Astrocyte (in vitro differentiated cells and primary cell): ENCODE measurements at regions not wholly inside any gene's neighbourhood (a gene's known extent, or its start where the extent isn't known, plus 50 kb on each side); places are given as distances from the start of the nearest gene placed in this dataset.
A peak's percentile ranks its signal among the peaks of the same experiment; 100 is the strongest.

Experiments used
- DNase-seq: peaks from one replicate; pipeline ENCODE4 v3.0.0-alpha.2; 2010; ENCODE audit warnings: low read depth
- FAIRE-seq: peaks from 2 replicates; lab custom pipeline; 2011; peaks lifted over from hg19 to GRCh38; lab: Jason Lieb, UNC
- H2AFZ ChIP-seq: 2 replicates; pipeline ENCODE4 v1.6.0; 2012; ENCODE audit warnings: low read depth, low read length, inconsistent platforms
- H3K27ac ChIP-seq: 2 replicates; pipeline ENCODE4 v1.5.1; 2011; ENCODE audit warnings: low read depth, low read length, inconsistent platforms
- H3K27me3 ChIP-seq: 2 replicates; pipeline ENCODE4 v1.6.0; 2011; ENCODE audit warnings: low read length, inconsistent platforms; ENCODE audit not compliant: insufficient read depth
- H3K36me3 ChIP-seq: 2 replicates; pipeline ENCODE4 v1.5.1; 2011; ENCODE audit warnings: low read length, inconsistent platforms; ENCODE audit not compliant: insufficient read depth
- H3K4me1 ChIP-seq: 2 replicates; pipeline ENCODE4 v1.5.1; 2011; ENCODE audit warnings: low read length, inconsistent platforms; ENCODE audit not compliant: insufficient read depth
- H3K4me2 ChIP-seq: 2 replicates; pipeline ENCODE4 v1.6.0; 2012; ENCODE audit warnings: low read length, inconsistent platforms
- H3K4me3 ChIP-seq: 2 replicates; pipeline ENCODE4 v1.5.1; 2011; ENCODE audit warnings: low read depth, mild to moderate bottlenecking, low read length, inconsistent platforms; ENCODE audit not compliant: insufficient read depth
- H3K79me2 ChIP-seq: 2 replicates; pipeline ENCODE4 v1.6.0; 2012; ENCODE audit warnings: mild to moderate bottlenecking, low read length, inconsistent platforms; ENCODE audit not compliant: insufficient read depth
- H3K9ac ChIP-seq: 2 replicates; pipeline ENCODE4 v1.6.0; 2012; ENCODE audit warnings: mild to moderate bottlenecking, low read length, inconsistent platforms
- H3K9me3 ChIP-seq: 2 replicates; pipeline ENCODE4 v1.5.1; 2012; ENCODE audit warnings: low read depth, mild to moderate bottlenecking, low read length, inconsistent platforms; ENCODE audit not compliant: insufficient read depth
- H4K20me1 ChIP-seq: 2 replicates; pipeline ENCODE4 v1.6.0; 2012; ENCODE audit warnings: low read length, inconsistent platforms; ENCODE audit not compliant: insufficient read depth
- H3K27ac Mint-ChIP-seq: one replicate; pipeline ENCODE4 v1.8.0; 2021; ENCODE audit warnings: mild to moderate bottlenecking, mixed read lengths; ENCODE audit not compliant: unreplicated experiment
- H3K27me3 Mint-ChIP-seq: one replicate; pipeline ENCODE4 v1.8.0; 2021; ENCODE audit warnings: low read depth, mixed read lengths; ENCODE audit not compliant: unreplicated experiment
- H3K36me3 Mint-ChIP-seq: one replicate; pipeline ENCODE4 v1.8.0; 2021; ENCODE audit warnings: low read depth, mixed read lengths; ENCODE audit not compliant: unreplicated experiment
- H3K4me1 Mint-ChIP-seq: one replicate; pipeline ENCODE4 v1.8.0; 2021; ENCODE audit warnings: low read depth, mixed read lengths; ENCODE audit not compliant: unreplicated experiment
- H3K4me3 Mint-ChIP-seq: one replicate; pipeline ENCODE4 v1.8.0; 2021; ENCODE audit warnings: mild to moderate bottlenecking, moderate library complexity, mixed read lengths; ENCODE audit not compliant: unreplicated experiment
- H3K9me3 Mint-ChIP-seq: one replicate; pipeline ENCODE4 v1.8.0; 2021; ENCODE audit warnings: mild to moderate bottlenecking, mixed read lengths; ENCODE audit not compliant: unreplicated experiment
- CTCF ChIP-seq: IDR thresholded peaks from 2 replicates; pipeline ENCODE4 v1.5.1; 2011; ENCODE audit warnings: low read depth, mild to moderate bottlenecking, inconsistent platforms, low read length, moderate library complexity; ENCODE audit not compliant: insufficient read depth
- EZH2 ChIP-seq: IDR thresholded peaks from 2 replicates; pipeline ENCODE4 v1.6.1; 2012; ENCODE audit warnings: mild to moderate bottlenecking, low read length, inconsistent platforms; ENCODE audit not compliant: insufficient read depth

DNA sequence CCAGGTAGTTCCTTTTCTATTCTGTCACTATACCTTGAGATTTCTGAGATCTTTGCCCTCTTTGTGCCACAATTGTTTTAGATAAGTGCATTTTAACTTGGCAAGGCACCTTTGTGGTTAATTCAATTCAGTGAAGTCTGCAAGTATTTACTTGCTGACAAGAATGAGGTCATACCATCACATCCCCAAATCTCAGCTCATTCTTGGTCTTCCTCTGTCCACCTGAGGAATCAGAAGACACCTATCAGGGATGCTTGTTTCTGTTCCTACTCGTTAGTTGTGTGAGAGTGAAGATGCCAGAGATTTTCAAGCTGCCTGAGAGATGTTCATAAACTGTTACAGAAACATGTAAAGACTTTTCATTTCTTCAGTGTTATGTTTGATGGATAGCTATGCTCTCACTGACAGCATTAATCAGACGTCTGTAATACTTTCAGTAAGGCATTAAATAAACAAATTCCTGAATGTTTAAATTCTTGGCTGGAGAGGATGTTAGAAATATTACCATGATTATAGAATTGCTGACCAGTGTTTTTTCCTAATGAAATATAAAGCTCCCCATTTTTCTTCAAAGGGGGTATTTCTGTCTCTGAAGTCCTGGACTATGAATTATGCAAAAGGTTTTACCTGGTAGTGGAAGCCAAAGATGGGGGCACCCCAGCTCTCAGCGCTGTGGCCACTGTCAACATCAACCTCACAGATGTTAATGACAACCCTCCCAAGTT, 135.0 kb upstream of the MTNR1B start:
- Histone ChIP-seq H3K36me3 (no peaks in the 10 kb centered on the region), H2AFZ (no peak overlapping the region), H3K4me1 (no peaks in the 10 kb centered on the region), H3K27ac (no peak overlapping the region), H3K4me3 (no peak overlapping the region), H3K79me2 (no peaks in the 10 kb centered on the region), H3K9ac (no peak overlapping the region), H3K4me2 (no peak overlapping the region), H3K9me3 (no peaks in the 10 kb centered on the region), H3K27me3 (no peaks in the 10 kb centered on the region), H4K20me1 (no peaks in the 10 kb centered on the region)
- Mint-ChIP-seq H3K4me3 (no peak overlapping the region), H3K9me3 (peaks cover 2% of the 10 kb centered on the region), H3K27me3 (no peaks in the 10 kb centered on the region), H3K27ac (no peak overlapping the region), H3K36me3 (peaks cover 20% of the 10 kb centered on the region), H3K4me1 (peaks cover 8% of the 10 kb centered on the region)
- TF ChIP-seq EZH2 (no peak), CTCF (no peak)
- DNase-seq: no peak
- FAIRE-seq: peak; percentile 9

DNA sequence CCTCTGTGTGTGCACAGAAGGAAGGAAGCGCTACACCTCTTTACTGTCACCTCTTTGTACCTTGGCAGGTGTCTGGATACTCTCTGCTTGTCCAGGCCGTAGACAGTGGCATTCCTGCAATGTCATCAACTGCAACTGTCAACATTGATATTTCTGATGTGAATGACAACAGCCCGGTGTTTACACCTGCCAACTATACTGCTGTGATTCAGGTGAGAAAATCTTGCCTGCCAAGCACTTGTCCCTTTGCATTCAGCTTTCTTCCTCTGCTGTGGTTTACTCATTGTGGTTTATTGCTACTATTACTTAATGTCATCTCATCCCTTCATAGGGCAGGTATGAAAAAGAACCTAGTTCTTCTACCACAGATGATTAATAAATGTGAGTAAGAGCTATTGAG, 131.9 kb upstream of the MTNR1B start:
- Mint-ChIP-seq H3K27ac (no peak overlapping the region), H3K4me3 (no peak overlapping the region), H3K9me3 (no peaks in the 10 kb centered on the region), H3K4me1 (peaks cover 18% of the 10 kb centered on the region), H3K36me3 (peaks cover 18% of the 10 kb centered on the region), H3K27me3 (no peaks in the 10 kb centered on the region)
- no peak for DNase-seq
- TF ChIP-seq EZH2 (no peak), CTCF (no peak)
- Histone ChIP-seq H3K4me3 (no peak overlapping the region), H3K79me2 (no peaks in the 10 kb centered on the region), H3K9me3 (no peaks in the 10 kb centered on the region), H3K36me3 (no peaks in the 10 kb centered on the region), H2AFZ (no peak overlapping the region), H3K4me2 (no peak overlapping the region), H3K4me1 (peaks cover 6% of the 10 kb centered on the region), H3K27me3 (no peaks in the 10 kb centered on the region), H3K27ac (no peak overlapping the region), H3K9ac (no peak overlapping the region), H4K20me1 (no peaks in the 10 kb centered on the region)
- FAIRE-seq: no peak

- H3K9me3 ChIP-seq: no peaks in the 10 kb centered on the region
- H3K4me3 ChIP-seq: no peak overlapping the region
- no peak overlapping the region for H2AFZ ChIP-seq
- FAIRE-seq: no peak
- H3K9me3 Mint-ChIP-seq: no peaks in the 10 kb centered on the region
- H3K27me3 Mint-ChIP-seq: no peaks in the 10 kb centered on the region
- H3K4me3 Mint-ChIP-seq: no peak overlapping the region
- no peak overlapping the region for H3K9ac ChIP-seq
- peak; percentile 9 for DNase-seq
- H3K4me1 ChIP-seq: peaks cover 6% of the 10 kb centered on the region
- H3K27ac Mint-ChIP-seq: no peak overlapping the region
- no peaks in the 10 kb centered on the region for H3K27me3 ChIP-seq
- H3K27ac ChIP-seq: no peak overlapping the region
- TF ChIP-seq CTCF (no peak), EZH2 (no peak)
- H3K4me2 ChIP-seq: no peak overlapping the region
- H3K36me3 Mint-ChIP-seq: peaks cover 24% of the 10 kb centered on the region
- H4K20me1 ChIP-seq: no peaks in the 10 kb centered on the region
- no peaks in the 10 kb centered on the region for H3K79me2 ChIP-seq
- no peaks in the 10 kb centered on the region for H3K36me3 ChIP-seq
- peaks cover 24% of the 10 kb centered on the region for H3K4me1 Mint-ChIP-seq
Observed at GRCh38 chr11:92838759-92839310, 130.6 kb upstream of the MTNR1B start.
